Thyroid gland (tissue), 4 donors: ENCODE measurements at regions not wholly inside any gene's neighbourhood (a gene's known extent, or its start where the extent isn't known, plus 50 kb on each side); places are given as distances from the start of the nearest gene placed in this dataset.

Source experiments
- DNase-seq, 2 donors: peaks; one replicate each; pipeline ENCODE4 v3.0.0-alpha.2; 2019
- H3K27ac ChIP-seq, 3 donors: fragments of 200-600 bp; sonication (generic); 1 replicate in 2 of 3; 2 replicates in 1 of 3; pipeline ENCODE4 v1.5.1; 2016 to 2019; ENCODE audit warnings: mild to moderate bottlenecking in 1 of 3, moderate library complexity in 1 of 3
- H3K27me3 ChIP-seq: fragments of 200-600 bp; sonication (generic); one replicate; pipeline ENCODE4 v1.5.1; 2019
- H3K36me3 ChIP-seq, 2 donors: fragments of 200-600 bp; sonication (generic); one replicate each; pipeline ENCODE4 v1.5.1; 2016 to 2019
- H3K4me1 ChIP-seq, 2 donors: fragments of 200-600 bp; sonication (generic); one replicate each; pipeline ENCODE4 v1.5.1; 2017 to 2019
- H3K4me3 ChIP-seq, 3 donors: fragments of 200-600 bp; sonication (generic); replicated peaks in 1 of 3; 1 replicate in 2 of 3; 2 replicates in 1 of 3; pipeline ENCODE4 v1.5.1; 2016; ENCODE audit warnings: mild to moderate bottlenecking in 1 of 3
- H3K9me3 ChIP-seq: fragments of 200-600 bp; sonication (generic); one replicate; pipeline ENCODE4 v1.5.1; 2017
- CTCF ChIP-seq, 6 experiments: fragments of 200-600 bp in 3 of 6; fragments of 450-650 bp in 3 of 6; sonication (generic) in 3 of 6; IDR thresholded peaks; one replicate each; pipeline ENCODE4 v1.5.1; 2016 to 2019; ENCODE audit warnings: antibody characterized with exemption in 6 of 6, mild to moderate bottlenecking in 2 of 6, inconsistent platforms in 1 of 6, moderate library complexity in 1 of 6
- POLR2A ChIP-seq, 2 donors: fragments of 450-650 bp; IDR thresholded peaks; one replicate each; pipeline ENCODE4 v1.6.1; 2017; ENCODE audit warnings: antibody characterized with exemption in 2 of 2, mild to moderate bottlenecking in 2 of 2, moderate library complexity in 1 of 2
- WGBS, 2 donors: methylation state at CpG; one replicate each; pipeline ENCODE4 v1.1.5; 2017; 5-methylcytosine and 5-hydroxymethylcytosine counted together
- intact Hi-C: fragments of 100-400 bp; cut with DNase I; formaldehyde crosslinking; loops from one replicate; pipeline ENCODE4 v1.15.1; 2023

GRCh38 chr12:127613056-127613455 lies 653.9 kb upstream of the TMEM132C start:
- 60 to 86% methylated on average over 5 of the region's 5 CpGs for WGBS, 2 donors
- H3K4me1 ChIP-seq: no peaks in the 10 kb centered on the region
- no peaks in the 10 kb centered on the region for H3K9me3 ChIP-seq
- TF ChIP-seq POLR2A (IDR thresholded peaks at IDR 0.05): no peak
- DNase-seq: no peak
- intact Hi-C loops: no loop called here
- no peaks in the 10 kb centered on the region for H3K27me3 ChIP-seq
- H3K27ac ChIP-seq: no peak overlapping the region
- H3K4me3 ChIP-seq: no peak overlapping the region
- no peaks in the 10 kb centered on the region for H3K36me3 ChIP-seq

- DNase-seq: no peak
- H3K27me3 ChIP-seq: no peaks in the 10 kb centered on the region
- TF ChIP-seq POLR2A (IDR thresholded peaks at IDR 0.05) (no peak), CTCF (IDR thresholded peaks at IDR 0.05) (no peak)
- H3K9me3 ChIP-seq: no peaks in the 10 kb centered on the region
- intact Hi-C loops: no loop called here
- H3K27ac ChIP-seq: no peak overlapping the region
- H3K36me3 ChIP-seq: no peaks in the 10 kb centered on the region
- no peak overlapping the region for H3K4me3 ChIP-seq
- H3K4me1 ChIP-seq: no peaks in the 10 kb centered on the region
- WGBS, 2 donors: 72% methylated on average over 10 of the region's 10 CpGs
Observed at GRCh38 chr12:127619869-127620734, 646.9 kb upstream of the TMEM132C start.

- WGBS, 2 donors: 41 to 56% methylated on average over 2 of the region's 2 CpGs
- no peaks in the 10 kb centered on the region for H3K36me3 ChIP-seq
- no peaks in the 10 kb centered on the region for H3K27me3 ChIP-seq
- no peaks in the 10 kb centered on the region for H3K4me1 ChIP-seq
- H3K9me3 ChIP-seq: no peaks in the 10 kb centered on the region
- no peak overlapping the region for H3K27ac ChIP-seq
- no peak for TF ChIP-seq CTCF (IDR thresholded peaks at IDR 0.05)
- TF ChIP-seq POLR2A (IDR thresholded peaks at IDR 0.05): no peak
- DNase-seq: no peak
- intact Hi-C loops: no loop called here
- H3K4me3 ChIP-seq: no peak overlapping the region
Observed at GRCh38 chr12:127620735-127621355, 646.1 kb upstream of the TMEM132C start.

- H3K27me3 ChIP-seq: no peaks in the 10 kb centered on the region
- DNase-seq: no peak
- WGBS, 2 donors: 72 to 74% methylated on average over 4 of the region's 9 CpGs
- TF ChIP-seq CTCF (IDR thresholded peaks at IDR 0.05): no peak
- no peak for TF ChIP-seq POLR2A (IDR thresholded peaks at IDR 0.05)
- H3K4me1 ChIP-seq: no peaks in the 10 kb centered on the region
- no peak overlapping the region for H3K27ac ChIP-seq
- intact Hi-C loops: no loop called here
- no peak overlapping the region for H3K4me3 ChIP-seq
- H3K36me3 ChIP-seq: no peaks in the 10 kb centered on the region
- no peaks in the 10 kb centered on the region for H3K9me3 ChIP-seq
Observed at GRCh38 chr12:127621366-127621765, 645.6 kb upstream of the TMEM132C start.

- H3K27ac ChIP-seq: no peak overlapping the region
- intact Hi-C loops: no loop called here
- H3K36me3 ChIP-seq: no peaks in the 10 kb centered on the region
- no peaks in the 10 kb centered on the region for H3K9me3 ChIP-seq
- no peak for DNase-seq
- no peak for TF ChIP-seq POLR2A (IDR thresholded peaks at IDR 0.05)
- no peak for TF ChIP-seq CTCF (IDR thresholded peaks at IDR 0.05)
- 88 to 92% methylated on average over 4 of the region's 4 CpGs for WGBS, 2 donors
- H3K27me3 ChIP-seq: no peaks in the 10 kb centered on the region
- no peak overlapping the region for H3K4me3 ChIP-seq
- no peaks in the 10 kb centered on the region for H3K4me1 ChIP-seq
Observed at GRCh38 chr12:127623362-127623761, 643.6 kb upstream of the TMEM132C start.
